ENCODE measurements at regions not wholly inside any gene's neighbourhood (a gene's known extent, or its start where the extent isn't known, plus 50 kb on each side); places are given as distances from the start of the nearest gene placed in this dataset.

DNA sequence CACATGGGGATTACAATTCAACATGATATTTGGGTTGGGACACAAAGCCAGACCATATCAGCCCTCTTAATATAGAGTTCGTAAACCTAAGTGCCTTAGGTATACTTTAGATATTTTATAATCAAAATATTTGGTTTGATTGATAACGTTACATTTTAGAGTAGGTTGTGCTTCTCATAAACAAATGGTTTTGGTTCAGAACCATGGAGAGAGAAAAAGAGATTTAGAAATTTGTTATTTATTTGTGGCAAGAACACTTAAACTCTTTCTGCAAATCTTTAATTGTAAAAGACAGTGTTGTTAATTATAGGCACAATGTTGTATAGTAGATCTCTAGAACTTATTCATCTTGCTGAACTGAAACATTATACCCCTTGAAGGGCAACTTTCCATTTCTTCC is 298.8 kb downstream of the TENT4A start:
- TF ChIP-seq, protein P1, sequence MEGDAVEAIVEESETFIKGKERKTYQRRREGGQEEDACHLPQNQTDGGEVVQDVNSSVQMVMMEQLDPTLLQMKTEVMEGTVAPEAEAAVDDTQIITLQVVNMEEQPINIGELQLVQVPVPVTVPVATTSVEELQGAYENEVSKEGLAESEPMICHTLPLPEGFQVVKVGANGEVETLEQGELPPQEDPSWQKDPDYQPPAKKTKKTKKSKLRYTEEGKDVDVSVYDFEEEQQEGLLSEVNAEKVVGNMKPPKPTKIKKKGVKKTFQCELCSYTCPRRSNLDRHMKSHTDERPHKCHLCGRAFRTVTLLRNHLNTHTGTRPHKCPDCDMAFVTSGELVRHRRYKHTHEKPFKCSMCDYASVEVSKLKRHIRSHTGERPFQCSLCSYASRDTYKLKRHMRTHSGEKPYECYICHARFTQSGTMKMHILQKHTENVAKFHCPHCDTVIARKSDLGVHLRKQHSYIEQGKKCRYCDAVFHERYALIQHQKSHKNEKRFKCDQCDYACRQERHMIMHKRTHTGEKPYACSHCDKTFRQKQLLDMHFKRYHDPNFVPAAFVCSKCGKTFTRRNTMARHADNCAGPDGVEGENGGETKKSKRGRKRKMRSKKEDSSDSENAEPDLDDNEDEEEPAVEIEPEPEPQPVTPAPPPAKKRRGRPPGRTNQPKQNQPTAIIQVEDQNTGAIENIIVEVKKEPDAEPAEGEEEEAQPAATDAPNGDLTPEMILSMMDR (IDR thresholded peaks at IDR 0.05): no peak
- no peak for TF ChIP-seq POLR2A (IDR thresholded peaks at IDR 0.05)
- no peak for TF ChIP-seq POLR2AphosphoS5 (IDR thresholded peaks at IDR 0.05)

All from prostate gland (tissue), 2 donors.